A549 (cell line): ENCODE measurements at regions not wholly inside any gene's neighbourhood (a gene's known extent, or its start where the extent isn't known, plus 50 kb on each side); places are given as distances from the start of the nearest gene placed in this dataset.

Experiments used
- CTCF ChIP-seq: fragments of >200 bp; sonication (Bioruptor Twin); formaldehyde crosslinking; IDR thresholded peaks from 3 replicates; pipeline ENCODE4 v1.5.1; 2016
- PBX3 ChIP-seq: IDR thresholded peaks from 2 replicates; pipeline ENCODE4 v1.6.1; 2012
- RAD21 ChIP-seq, 2 experiments: fragments of >200 bp in 1 of 2; sonication (Bioruptor Twin) in 1 of 2; formaldehyde crosslinking in 1 of 2; IDR thresholded peaks in 1 of 2; conservative IDR thresholded peaks in 1 of 2; 2 replicates in 1 of 2; 3 replicates in 1 of 2; pipeline ENCODE4 v1.6.1; 2012 to 2018; ENCODE audit warnings: inconsistent platforms in 1 of 2
- ZFP36 ChIP-seq: fragments of 450-650 bp; IDR thresholded peaks from 2 replicates; pipeline ENCODE4 v1.6.1; 2014; ENCODE audit warnings: borderline replicate concordance; ENCODE audit not compliant: partially characterized antibody

GRCh38 chr2:144965172-144965571 lies 445.3 kb upstream of the ZEB2 start:
- TF ChIP-seq CTCF = no peak
- no peak for TF ChIP-seq PBX3
- peak; percentile 56 for TF ChIP-seq ZFP36
- TF ChIP-seq RAD21 (conservative IDR thresholded peaks at IDR 0.05 in 1 of 2, IDR thresholded peaks at IDR 0.05 in 1 of 2) = no peak
